ENCODE measurements at regions not wholly inside any gene's neighbourhood (a gene's known extent, or its start where the extent isn't known, plus 50 kb on each side); places are given as distances from the start of the nearest gene placed in this dataset.

DNA sequence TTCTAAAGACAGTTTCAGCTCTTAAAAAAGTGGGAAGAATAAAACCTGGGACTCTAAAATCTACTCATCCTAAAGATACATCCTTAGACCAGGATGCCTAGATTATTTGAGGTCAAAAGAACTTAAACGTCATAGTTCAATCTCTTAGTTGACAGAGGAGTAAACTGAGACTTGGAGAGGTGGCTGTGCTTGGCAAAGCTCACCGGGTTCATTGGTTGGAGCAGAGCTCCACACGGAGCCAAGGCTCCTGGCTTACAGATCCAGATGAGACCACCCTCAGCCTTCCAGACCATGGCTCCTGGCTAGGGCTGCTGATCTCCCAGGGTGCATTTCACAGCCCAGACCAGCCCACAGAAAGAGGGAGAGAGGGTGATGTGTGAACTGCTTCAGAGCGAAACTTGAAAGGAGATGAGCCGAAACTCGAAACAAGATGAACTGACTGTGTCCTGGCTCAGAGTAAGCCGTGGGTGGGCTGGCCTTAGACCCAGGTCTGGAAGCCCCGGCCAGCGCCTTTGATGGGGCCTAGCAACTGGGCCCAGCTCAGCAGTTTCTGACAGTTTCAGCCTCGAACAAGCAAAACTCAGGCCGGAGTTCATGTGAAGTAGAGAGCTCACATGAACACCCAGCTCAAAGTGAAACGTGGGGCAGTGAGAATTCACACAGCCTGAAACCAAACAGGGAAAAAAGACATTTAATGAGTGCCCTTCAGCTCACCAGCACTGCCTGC is 1044.8 kb downstream of the BCL11B start:
- no peaks in the 10 kb centered on the region for H3K27me3 ChIP-seq (ENCODE audit: insufficient read depth, low read depth, low read length)
- H3K36me3 ChIP-seq (ENCODE audit: insufficient read depth, low read length), result no peaks in the 10 kb centered on the region
- H3K9ac ChIP-seq (ENCODE audit: low read length), result no peak overlapping the region
- no peaks in the 10 kb centered on the region for H3K9me2 ChIP-seq (ENCODE audit: insufficient read depth, low read length)
- no peak overlapping the region for H3K4me3 ChIP-seq (ENCODE audit: low read length)
- no peaks in the 10 kb centered on the region for H3K79me2 ChIP-seq (replicated peaks; ENCODE audit: insufficient read depth, low read length)
- H3K9me3 ChIP-seq (ENCODE audit: low read length), result no peaks in the 10 kb centered on the region
- H3K4me2 ChIP-seq (ENCODE audit: low read length), result no peak overlapping the region
- H3K27ac ChIP-seq (ENCODE audit: low read length), result no peak overlapping the region
- TF ChIP-seq POLR2AphosphoS5 (IDR thresholded peaks at IDR 0.05) (no peak), EP300 (conservative IDR thresholded peaks at IDR 0.05; ENCODE audit: poor library complexity, severe bottlenecking) (no peak), SMC3 (conservative IDR thresholded peaks at IDR 0.05; ENCODE audit: poor library complexity) (no peak), EZH2 (IDR thresholded peaks at IDR 0.05; ENCODE audit: borderline replicate concordance, insufficient read depth, low read length, poor library complexity, severe bottlenecking) (no peak), TAF1 (IDR thresholded peaks at IDR 0.05; ENCODE audit: low read depth) (no peak), MXI1 (conservative IDR thresholded peaks at IDR 0.05; ENCODE audit: poor library complexity, severe bottlenecking) (no peak), RAD21 (conservative IDR thresholded peaks at IDR 0.05) (no peak)
- TF ChIP-seq, protein P1, sequence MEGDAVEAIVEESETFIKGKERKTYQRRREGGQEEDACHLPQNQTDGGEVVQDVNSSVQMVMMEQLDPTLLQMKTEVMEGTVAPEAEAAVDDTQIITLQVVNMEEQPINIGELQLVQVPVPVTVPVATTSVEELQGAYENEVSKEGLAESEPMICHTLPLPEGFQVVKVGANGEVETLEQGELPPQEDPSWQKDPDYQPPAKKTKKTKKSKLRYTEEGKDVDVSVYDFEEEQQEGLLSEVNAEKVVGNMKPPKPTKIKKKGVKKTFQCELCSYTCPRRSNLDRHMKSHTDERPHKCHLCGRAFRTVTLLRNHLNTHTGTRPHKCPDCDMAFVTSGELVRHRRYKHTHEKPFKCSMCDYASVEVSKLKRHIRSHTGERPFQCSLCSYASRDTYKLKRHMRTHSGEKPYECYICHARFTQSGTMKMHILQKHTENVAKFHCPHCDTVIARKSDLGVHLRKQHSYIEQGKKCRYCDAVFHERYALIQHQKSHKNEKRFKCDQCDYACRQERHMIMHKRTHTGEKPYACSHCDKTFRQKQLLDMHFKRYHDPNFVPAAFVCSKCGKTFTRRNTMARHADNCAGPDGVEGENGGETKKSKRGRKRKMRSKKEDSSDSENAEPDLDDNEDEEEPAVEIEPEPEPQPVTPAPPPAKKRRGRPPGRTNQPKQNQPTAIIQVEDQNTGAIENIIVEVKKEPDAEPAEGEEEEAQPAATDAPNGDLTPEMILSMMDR (IDR thresholded peaks at IDR 0.05; ENCODE audit: poor library complexity, severe bottlenecking), result no peak
- TF ChIP-seq, protein P2, sequence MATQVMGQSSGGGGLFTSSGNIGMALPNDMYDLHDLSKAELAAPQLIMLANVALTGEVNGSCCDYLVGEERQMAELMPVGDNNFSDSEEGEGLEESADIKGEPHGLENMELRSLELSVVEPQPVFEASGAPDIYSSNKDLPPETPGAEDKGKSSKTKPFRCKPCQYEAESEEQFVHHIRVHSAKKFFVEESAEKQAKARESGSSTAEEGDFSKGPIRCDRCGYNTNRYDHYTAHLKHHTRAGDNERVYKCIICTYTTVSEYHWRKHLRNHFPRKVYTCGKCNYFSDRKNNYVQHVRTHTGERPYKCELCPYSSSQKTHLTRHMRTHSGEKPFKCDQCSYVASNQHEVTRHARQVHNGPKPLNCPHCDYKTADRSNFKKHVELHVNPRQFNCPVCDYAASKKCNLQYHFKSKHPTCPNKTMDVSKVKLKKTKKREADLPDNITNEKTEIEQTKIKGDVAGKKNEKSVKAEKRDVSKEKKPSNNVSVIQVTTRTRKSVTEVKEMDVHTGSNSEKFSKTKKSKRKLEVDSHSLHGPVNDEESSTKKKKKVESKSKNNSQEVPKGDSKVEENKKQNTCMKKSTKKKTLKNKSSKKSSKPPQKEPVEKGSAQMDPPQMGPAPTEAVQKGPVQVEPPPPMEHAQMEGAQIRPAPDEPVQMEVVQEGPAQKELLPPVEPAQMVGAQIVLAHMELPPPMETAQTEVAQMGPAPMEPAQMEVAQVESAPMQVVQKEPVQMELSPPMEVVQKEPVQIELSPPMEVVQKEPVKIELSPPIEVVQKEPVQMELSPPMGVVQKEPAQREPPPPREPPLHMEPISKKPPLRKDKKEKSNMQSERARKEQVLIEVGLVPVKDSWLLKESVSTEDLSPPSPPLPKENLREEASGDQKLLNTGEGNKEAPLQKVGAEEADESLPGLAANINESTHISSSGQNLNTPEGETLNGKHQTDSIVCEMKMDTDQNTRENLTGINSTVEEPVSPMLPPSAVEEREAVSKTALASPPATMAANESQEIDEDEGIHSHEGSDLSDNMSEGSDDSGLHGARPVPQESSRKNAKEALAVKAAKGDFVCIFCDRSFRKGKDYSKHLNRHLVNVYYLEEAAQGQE (IDR thresholded peaks at IDR 0.05; ENCODE audit: borderline replicate concordance), result no peak
- H3F3A ChIP-seq (ENCODE audit: insufficient read depth, low read length, poor library complexity, severe bottlenecking), result no peaks in the 10 kb centered on the region
- H4K20me1 ChIP-seq (ENCODE audit: insufficient read depth), result no peaks in the 10 kb centered on the region
- H2AFZ ChIP-seq (ENCODE audit: low read depth, low read length), result no peak overlapping the region

DNA sequence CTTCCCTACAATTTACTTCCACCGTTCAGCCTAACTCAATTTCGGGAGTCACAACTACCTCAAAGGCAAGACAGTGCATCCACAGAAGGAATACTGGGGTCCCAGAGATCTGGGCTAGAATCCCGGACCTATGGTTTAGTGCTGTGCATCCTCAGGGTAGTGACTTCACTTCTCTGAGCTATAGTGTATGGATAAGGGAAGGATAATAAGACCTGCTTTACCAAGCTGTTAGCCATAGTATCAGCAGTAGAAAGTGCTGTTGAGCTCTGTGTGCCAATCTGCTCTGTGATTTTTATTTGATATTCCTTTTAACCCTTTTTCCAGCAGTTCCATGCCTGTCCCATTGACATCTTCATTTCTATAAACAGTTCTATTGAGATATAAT is 1044.3 kb downstream of the BCL11B start:
- Histone ChIP-seq H3K4me3 (ENCODE audit: low read length) (no peak overlapping the region), H3K9ac (ENCODE audit: low read length) (no peak overlapping the region), H2AFZ (ENCODE audit: low read depth, low read length) (no peak overlapping the region), H3K27ac (ENCODE audit: low read length) (no peak overlapping the region), H3K4me2 (ENCODE audit: low read length) (no peak overlapping the region), H4K20me1 (ENCODE audit: insufficient read depth) (no peaks in the 10 kb centered on the region), H3F3A (ENCODE audit: insufficient read depth, low read length, poor library complexity, severe bottlenecking) (no peaks in the 10 kb centered on the region), H3K9me3 (ENCODE audit: low read length) (no peaks in the 10 kb centered on the region), H3K9me2 (ENCODE audit: insufficient read depth, low read length) (no peaks in the 10 kb centered on the region), H3K79me2 (replicated peaks; ENCODE audit: insufficient read depth, low read length) (no peaks in the 10 kb centered on the region), H3K36me3 (ENCODE audit: insufficient read depth, low read length) (no peaks in the 10 kb centered on the region), H3K27me3 (ENCODE audit: insufficient read depth, low read depth, low read length) (no peaks in the 10 kb centered on the region)
- no peak for TF ChIP-seq EZH2 (IDR thresholded peaks at IDR 0.05; ENCODE audit: borderline replicate concordance, insufficient read depth, low read length, poor library complexity, severe bottlenecking)
- TF ChIP-seq, protein P2 (IDR thresholded peaks at IDR 0.05; ENCODE audit: borderline replicate concordance), result no peak
- TF ChIP-seq, protein P1 (IDR thresholded peaks at IDR 0.05; ENCODE audit: poor library complexity, severe bottlenecking), result no peak
- TF ChIP-seq TAF1 (IDR thresholded peaks at IDR 0.05; ENCODE audit: low read depth), result no peak
- no peak for TF ChIP-seq RAD21 (conservative IDR thresholded peaks at IDR 0.05)
- TF ChIP-seq MXI1 (conservative IDR thresholded peaks at IDR 0.05; ENCODE audit: poor library complexity, severe bottlenecking), result no peak
- TF ChIP-seq SMC3 (conservative IDR thresholded peaks at IDR 0.05; ENCODE audit: poor library complexity), result no peak
- TF ChIP-seq EP300 (conservative IDR thresholded peaks at IDR 0.05; ENCODE audit: poor library complexity, severe bottlenecking), result no peak
- TF ChIP-seq POLR2AphosphoS5 (IDR thresholded peaks at IDR 0.05), result no peak

Measured in neural cell (in vitro differentiated cells).